ENCODE measurements at regions not wholly inside any gene's neighbourhood (a gene's known extent, or its start where the extent isn't known, plus 50 kb on each side); places are given as distances from the start of the nearest gene placed in this dataset.

DNA sequence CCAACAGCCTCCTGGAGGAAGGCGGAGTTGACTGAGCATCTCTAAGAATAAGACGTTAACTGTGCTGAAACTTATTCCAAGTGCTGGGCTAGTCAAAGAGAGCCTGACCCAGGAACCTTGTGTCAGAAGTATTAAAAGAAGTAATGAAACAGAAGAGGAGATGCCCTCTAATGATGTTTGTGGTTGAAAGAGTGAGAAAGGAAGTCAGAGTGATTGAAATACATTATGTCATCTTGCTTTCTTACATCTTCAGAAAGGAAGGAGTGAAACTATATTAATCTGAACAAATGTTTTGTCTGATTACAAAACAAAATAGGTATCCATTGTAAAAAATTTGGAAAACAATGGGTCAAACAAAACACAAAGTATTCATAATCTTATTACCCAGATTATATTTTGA is 460.7 kb downstream of the NTRK2 start:
- CTCF ChIA-PET (ENCODE audit: unreplicated experiment), result no interaction called here

DNA sequence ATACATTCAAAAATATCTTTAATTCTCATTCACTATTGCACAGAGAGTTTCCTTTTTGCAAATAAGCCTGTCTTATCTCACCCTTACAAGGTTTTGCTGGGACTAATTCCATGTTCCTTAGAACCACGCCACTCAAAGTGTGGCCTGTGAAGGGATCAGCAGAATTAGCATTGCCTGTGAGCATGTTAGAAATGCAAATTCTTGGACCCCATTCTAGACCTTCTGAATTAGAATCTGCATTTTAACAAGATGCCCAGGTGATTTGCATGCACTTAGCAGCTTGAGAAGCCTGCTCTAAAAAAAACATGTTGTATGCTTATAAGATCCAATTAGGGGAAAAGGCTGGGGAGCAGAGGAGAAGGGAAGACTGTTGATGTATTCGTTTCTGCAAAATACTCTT is 460.0 kb downstream of the NTRK2 start:
- TF ChIP-seq, protein P1, sequence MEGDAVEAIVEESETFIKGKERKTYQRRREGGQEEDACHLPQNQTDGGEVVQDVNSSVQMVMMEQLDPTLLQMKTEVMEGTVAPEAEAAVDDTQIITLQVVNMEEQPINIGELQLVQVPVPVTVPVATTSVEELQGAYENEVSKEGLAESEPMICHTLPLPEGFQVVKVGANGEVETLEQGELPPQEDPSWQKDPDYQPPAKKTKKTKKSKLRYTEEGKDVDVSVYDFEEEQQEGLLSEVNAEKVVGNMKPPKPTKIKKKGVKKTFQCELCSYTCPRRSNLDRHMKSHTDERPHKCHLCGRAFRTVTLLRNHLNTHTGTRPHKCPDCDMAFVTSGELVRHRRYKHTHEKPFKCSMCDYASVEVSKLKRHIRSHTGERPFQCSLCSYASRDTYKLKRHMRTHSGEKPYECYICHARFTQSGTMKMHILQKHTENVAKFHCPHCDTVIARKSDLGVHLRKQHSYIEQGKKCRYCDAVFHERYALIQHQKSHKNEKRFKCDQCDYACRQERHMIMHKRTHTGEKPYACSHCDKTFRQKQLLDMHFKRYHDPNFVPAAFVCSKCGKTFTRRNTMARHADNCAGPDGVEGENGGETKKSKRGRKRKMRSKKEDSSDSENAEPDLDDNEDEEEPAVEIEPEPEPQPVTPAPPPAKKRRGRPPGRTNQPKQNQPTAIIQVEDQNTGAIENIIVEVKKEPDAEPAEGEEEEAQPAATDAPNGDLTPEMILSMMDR (conservative IDR thresholded peaks at IDR 0.05; ENCODE audit: low read length), result no peak
- Histone ChIP-seq H3K79me2 (ENCODE audit: insufficient read depth, low read depth, low read length) (no peaks in the 10 kb centered on the region), H2AFZ (ENCODE audit: low read length) (no peak overlapping the region), H3K4me3 (ENCODE audit: low read depth, low read length, poor library complexity, severe bottlenecking) (no peak overlapping the region), H3K27ac (ENCODE audit: low read depth, low read length, poor library complexity, severe bottlenecking) (no peak overlapping the region), H3K36me3 (ENCODE audit: insufficient read depth, low read length) (no peaks in the 10 kb centered on the region), H3K4me1 (ENCODE audit: insufficient read depth, low read length, poor library complexity, severe bottlenecking) (no peaks in the 10 kb centered on the region), H3K9me2 (ENCODE audit: insufficient read depth, low read length) (no peaks in the 10 kb centered on the region), H4K20me1 (ENCODE audit: insufficient read depth, low read length) (no peaks in the 10 kb centered on the region), H3K9me3 (ENCODE audit: low read length) (no peaks in the 10 kb centered on the region), H3K4me2 (ENCODE audit: low read length) (no peak overlapping the region)
- no peak for DNase-seq (ENCODE audit: low spot score)
- ChIA-PET POLR2A (no interaction called here), CTCF (ENCODE audit: unreplicated experiment) (no interaction called here)
- intact Hi-C loops (cut with micrococcal nuclease; ENCODE audit: unreplicated experiment), result no loop called here
- BruUV-seq (replicated peaks), result no TSS peak

More for the DNA sequence above, 460.7 kb downstream of the NTRK2 start:
- no peak for TF ChIP-seq EZH2phosphoT487 (IDR thresholded peaks at IDR 0.05; ENCODE audit: borderline replicate concordance, low read depth, low read length)
- TF ChIP-seq, protein P1 (conservative IDR thresholded peaks at IDR 0.05; ENCODE audit: low read length), result no peak
- Histone ChIP-seq H3K9me2 (ENCODE audit: insufficient read depth, low read length) (no peaks in the 10 kb centered on the region), H2AFZ (ENCODE audit: low read length) (no peak overlapping the region), H3K4me3 (ENCODE audit: low read depth, low read length, poor library complexity, severe bottlenecking) (no peak overlapping the region), H3K4me1 (ENCODE audit: insufficient read depth, low read length, poor library complexity, severe bottlenecking) (no peaks in the 10 kb centered on the region), H3K79me2 (ENCODE audit: insufficient read depth, low read depth, low read length) (no peaks in the 10 kb centered on the region), H3K9me3 (ENCODE audit: low read length) (no peaks in the 10 kb centered on the region), H3K4me2 (ENCODE audit: low read length) (no peak overlapping the region), H3K36me3 (ENCODE audit: insufficient read depth, low read length) (no peaks in the 10 kb centered on the region), H3K27ac (ENCODE audit: low read depth, low read length, poor library complexity, severe bottlenecking) (no peak overlapping the region), H4K20me1 (ENCODE audit: insufficient read depth, low read length) (no peaks in the 10 kb centered on the region)
- BruUV-seq (replicated peaks), result no TSS peak
- intact Hi-C loops (cut with micrococcal nuclease; ENCODE audit: unreplicated experiment), result no loop called here
- POLR2A ChIA-PET, result no interaction called here
- no peak for DNase-seq (ENCODE audit: low spot score)

DNA sequence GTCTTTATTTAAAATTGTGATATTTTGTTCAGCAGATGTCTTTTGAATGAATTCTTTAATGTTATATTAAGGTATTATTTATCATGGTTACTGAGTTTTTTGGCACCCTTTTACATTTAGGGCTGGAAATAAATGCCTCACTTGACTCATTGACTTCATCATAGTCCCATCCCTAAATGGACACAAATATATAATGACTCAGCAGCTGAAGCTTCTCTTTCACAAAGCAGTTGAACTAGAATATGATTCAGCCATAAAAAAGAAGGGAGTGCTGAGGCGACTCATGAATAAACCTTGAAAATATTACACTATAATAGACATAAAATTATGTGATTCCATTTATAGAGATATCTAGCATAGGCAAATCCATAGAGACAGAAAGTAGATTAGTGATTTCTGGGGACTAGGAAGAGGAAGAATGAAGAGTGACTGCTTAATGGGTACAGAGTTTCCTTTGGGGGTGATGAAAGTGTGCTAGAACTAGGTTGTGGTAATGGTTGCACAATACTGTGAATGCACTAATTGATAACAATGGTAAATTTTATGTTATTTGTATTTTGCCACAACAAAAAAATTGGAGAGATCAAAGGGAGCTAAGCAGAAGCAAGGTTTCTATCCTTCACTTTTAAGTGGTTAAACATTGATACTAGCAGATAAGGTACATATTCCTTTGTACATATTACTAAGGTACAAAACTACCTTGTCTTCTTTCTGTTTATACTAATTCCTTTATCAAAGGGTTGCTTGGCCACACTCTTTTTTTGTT is 449.6 kb downstream of the NTRK2 start:
- Histone ChIP-seq H2AFZ (ENCODE audit: low read length) (no peak overlapping the region), H3K4me2 (ENCODE audit: low read length) (no peak overlapping the region), H3K9me2 (ENCODE audit: insufficient read depth, low read length) (no peaks in the 10 kb centered on the region), H3K9me3 (ENCODE audit: low read length) (no peaks in the 10 kb centered on the region), H3K27ac (ENCODE audit: low read depth, low read length, poor library complexity, severe bottlenecking) (no peak overlapping the region), H3K4me1 (ENCODE audit: insufficient read depth, low read length, poor library complexity, severe bottlenecking) (no peaks in the 10 kb centered on the region), H4K20me1 (ENCODE audit: insufficient read depth, low read length) (no peaks in the 10 kb centered on the region), H3K36me3 (ENCODE audit: insufficient read depth, low read length) (no peaks in the 10 kb centered on the region), H3K4me3 (ENCODE audit: low read depth, low read length, poor library complexity, severe bottlenecking) (no peak overlapping the region), H3K79me2 (ENCODE audit: insufficient read depth, low read depth, low read length) (no peaks in the 10 kb centered on the region)
- TF ChIP-seq EZH2phosphoT487 (IDR thresholded peaks at IDR 0.05; ENCODE audit: borderline replicate concordance, low read depth, low read length), result no peak
- TF ChIP-seq, protein P1 (conservative IDR thresholded peaks at IDR 0.05; ENCODE audit: low read length), result no peak
- DNase-seq (ENCODE audit: low spot score), result no peak
- no TSS peak for BruUV-seq (replicated peaks)
- CTCF ChIA-PET (ENCODE audit: unreplicated experiment), result no interaction called here
- POLR2A ChIA-PET, result no interaction called here
- intact Hi-C loops (cut with micrococcal nuclease; ENCODE audit: unreplicated experiment), result no loop called here
